B cell (primary cell): ENCODE measurements at regions not wholly inside any gene's neighbourhood (a gene's known extent, or its start where the extent isn't known, plus 50 kb on each side); places are given as distances from the start of the nearest gene placed in this dataset.

Experiments
- ATAC-seq: fragments of 200-7000 bp; cut with Tn5 transposase; one replicate; pipeline ENCODE4 v1.10.0; 2021; ENCODE audit warnings: low read depth, mild to moderate bottlenecking, moderate number of reproducible peaks, moderate library complexity
- CTCF ChIA-PET: fragments of 350-600 bp; sonication (Branson Sonifier 250); formaldehyde crosslinking; loops from one replicate; lab custom pipeline; 2021; ENCODE audit warnings: antibody characterized with exemption, inconsistent platforms; lab: Charles Lee
- POLR2A ChIA-PET: fragments of 350-600 bp; sonication (Branson Sonifier 250); formaldehyde crosslinking; loops from one replicate; lab custom pipeline; 2021; ENCODE audit warnings: antibody characterized with exemption; lab: Charles Lee
- DNase-seq: peaks from one replicate; pipeline ENCODE4 v3.0.0; 2013
- H2AFZ ChIP-seq: 2 replicates; pipeline ENCODE4 v1.6.1; 2012; ENCODE audit warnings: mild to moderate bottlenecking, low read depth, low read length; ENCODE audit not compliant: insufficient read depth, poor library complexity, severe bottlenecking
- H3K27ac ChIP-seq, 2 donors: 1 replicate in 1 of 2; 2 replicates in 1 of 2; pipeline ENCODE4 v1.5.1; 2012 to 2013; ENCODE audit warnings: low read length in 2 of 2, mild to moderate bottlenecking in 2 of 2, moderate library complexity in 1 of 2
- H3K27me3 ChIP-seq, 4 experiments: fragments of 200-600 bp in 1 of 4; sonication (generic) in 1 of 4; replicated peaks in 1 of 4; 1 replicate in 2 of 4; 2 replicates in 2 of 4; pipeline versions ENCODE4 v1.6.1 to v1.7.0; 2013 to 2016; ENCODE audit warnings: low read length in 3 of 4, mild to moderate bottlenecking in 2 of 4, mixed read lengths in 1 of 4, moderate library complexity in 1 of 4; ENCODE audit not compliant: insufficient read depth in 4 of 4, control insufficient read depth in 3 of 4; ENCODE audit errors: control extremely low read depth in 1 of 4
- H3K36me3 ChIP-seq, 2 experiments: replicated peaks in 1 of 2; 1 replicate in 1 of 2; 2 replicates in 1 of 2; pipeline versions ENCODE4 v1.6.1 to v1.7.1; 2013; ENCODE audit warnings: low read length in 1 of 2; ENCODE audit not compliant: insufficient read depth in 2 of 2, control insufficient read depth in 1 of 2; ENCODE audit errors: control extremely low read depth in 1 of 2, extremely low read depth in 1 of 2
- H3K4me1 ChIP-seq, 2 donors: fragments of 200-600 bp in 1 of 2; sonication (generic) in 1 of 2; 1 replicate in 1 of 2; 2 replicates in 1 of 2; pipeline versions ENCODE4 v1.5.1 to v1.6.1; 2013 to 2017; ENCODE audit warnings: low read length in 2 of 2; ENCODE audit not compliant: control insufficient read depth in 2 of 2, insufficient read depth in 2 of 2
- H3K4me2 ChIP-seq: replicated peaks from 2 replicates; pipeline ENCODE3; 2012; ENCODE audit warnings: mild to moderate bottlenecking, low read depth, low read length; ENCODE audit not compliant: poor library complexity, severe bottlenecking
- H3K4me3 ChIP-seq, 5 experiments: fragments of 200-600 bp in 1 of 5; sonication (generic) in 1 of 5; 1 replicate in 3 of 5; 2 replicates in 2 of 5; pipeline versions ENCODE4 v1.5.1 to v1.7.0; 2011 to 2016; ENCODE audit warnings: low read length in 4 of 5, mild to moderate bottlenecking in 4 of 5, low read depth in 2 of 5, control low read depth in 1 of 5, moderate library complexity in 1 of 5; ENCODE audit not compliant: insufficient read depth in 1 of 5; ENCODE audit errors: control extremely low read depth in 1 of 5, extremely low read depth in 1 of 5
- H3K79me2 ChIP-seq: fragments of 200-600 bp; sonication (generic); one replicate; pipeline ENCODE4 v1.6.0; 2016; ENCODE audit warnings: low read length; ENCODE audit not compliant: control insufficient read depth, insufficient read depth
- H3K9ac ChIP-seq: fragments of 200-600 bp; sonication (generic); 2 replicates; pipeline ENCODE4 v1.6.1; 2017; ENCODE audit warnings: mild to moderate bottlenecking, low read length, moderate library complexity
- H3K9me3 ChIP-seq, 3 donors: one replicate each; pipeline versions ENCODE4 v1.6.1 to v1.7.1; 2013; ENCODE audit warnings: low read length in 2 of 3; ENCODE audit not compliant: control insufficient read depth in 2 of 3, insufficient read depth in 1 of 3; ENCODE audit errors: control extremely low read depth in 1 of 3
- H4K20me1 ChIP-seq: 2 replicates; pipeline ENCODE4 v1.6.0; 2012; ENCODE audit warnings: mild to moderate bottlenecking, low read length; ENCODE audit not compliant: insufficient read depth, control insufficient read depth, poor library complexity, severe bottlenecking
- H3K27ac Mint-ChIP-seq: one replicate; pipeline ENCODE4 v1.8.0; 2021; ENCODE audit warnings: mixed read lengths
- H3K27me3 Mint-ChIP-seq: one replicate; pipeline ENCODE4 v1.8.0; 2021; ENCODE audit warnings: mixed read lengths
- H3K4me1 Mint-ChIP-seq: one replicate; pipeline ENCODE4 v1.8.0; 2021; ENCODE audit warnings: mixed read lengths
- H3K4me3 Mint-ChIP-seq: one replicate; pipeline ENCODE4 v1.8.0; 2021; ENCODE audit warnings: mixed read lengths
- H3K9me3 Mint-ChIP-seq: one replicate; pipeline ENCODE4 v1.8.0; 2022; ENCODE audit warnings: mixed read lengths; ENCODE audit not compliant: insufficient read depth
- CTCF ChIP-seq: fragments of 200-600 bp; IDR thresholded peaks from one replicate; pipeline ENCODE4 v1.8.0; 2022; ENCODE audit warnings: antibody characterized with exemption, mild to moderate bottlenecking
- EZH2 ChIP-seq: IDR thresholded peaks from 2 replicates; pipeline ENCODE4 v1.6.1; 2012; ENCODE audit warnings: borderline replicate concordance, low read depth, mild to moderate bottlenecking, moderate library complexity, low read length; ENCODE audit not compliant: insufficient read depth, poor library complexity, severe bottlenecking
- WGBS: methylation state at CpG from one replicate; pipeline ENCODE4 v1.1.5; 2013; ENCODE audit warnings: missing lambda C conversion rate; ENCODE audit not compliant: insufficient coverage; 5-methylcytosine and 5-hydroxymethylcytosine counted together
- intact Hi-C: fragments of 100-400 bp; cut with micrococcal nuclease; formaldehyde crosslinking; loops from one replicate; pipeline ENCODE4 v1.10.0; 2022

GRCh38 chr11:112519751-112520150, 259.1 kb upstream of the PLET1 start:
- Histone ChIP-seq H3K36me3 (no peaks in the 10 kb centered on the region), H3K4me3 (no peak overlapping the region), H3K4me2 (no peak overlapping the region), H2AFZ (no peak overlapping the region), H3K79me2 (no peaks in the 10 kb centered on the region), H3K9me3 (no peaks in the 10 kb centered on the region), H3K27ac (no peak overlapping the region), H3K27me3 (no peaks in the 10 kb centered on the region), H4K20me1 (no peaks in the 10 kb centered on the region), H3K9ac (no peak overlapping the region), H3K4me1 (no peaks in the 10 kb centered on the region)
- no peak for DNase-seq
- no peak overlapping the region for H3K27ac Mint-ChIP-seq
- no peak for ATAC-seq
- H3K4me1 Mint-ChIP-seq, result no peaks in the 10 kb centered on the region
- intact Hi-C loops, result no loop called here
- ChIA-PET POLR2A (no interaction called here), CTCF (no interaction called here)
- peaks cover 14% of the 10 kb centered on the region for H3K27me3 Mint-ChIP-seq
- H3K4me3 Mint-ChIP-seq, result no peak overlapping the region
- WGBS, result no CpG with 5 or more reads among the region's 5 CpGs
- no peaks in the 10 kb centered on the region for H3K9me3 Mint-ChIP-seq
- no peak for TF ChIP-seq EZH2
- TF ChIP-seq CTCF, result no peak

- POLR2A ChIA-PET, result no interaction called here
- ATAC-seq (no peak), DNase-seq (no peak)
- Mint-ChIP-seq H3K27me3 (peaks cover 14% of the 10 kb centered on the region), H3K9me3 (no peaks in the 10 kb centered on the region), H3K4me3 (no peak overlapping the region), H3K4me1 (no peaks in the 10 kb centered on the region), H3K27ac (no peak overlapping the region)
- intact Hi-C loops, result no loop called here
- no peak overlapping the region for H3K27ac ChIP-seq
- H3K79me2 ChIP-seq, result no peaks in the 10 kb centered on the region
- WGBS, result 50% methylated on average over 1 of the region's 2 CpGs
- H4K20me1 ChIP-seq, result no peaks in the 10 kb centered on the region
- no peak overlapping the region for H3K4me2 ChIP-seq
- no peak overlapping the region for H3K9ac ChIP-seq
- H2AFZ ChIP-seq, result no peak overlapping the region
- no peaks in the 10 kb centered on the region for H3K27me3 ChIP-seq
- no peaks in the 10 kb centered on the region for H3K4me1 ChIP-seq
- no peak for TF ChIP-seq EZH2
- TF ChIP-seq CTCF, result no peak
- CTCF ChIA-PET, result no interaction called here
- no peak overlapping the region for H3K4me3 ChIP-seq
- H3K36me3 ChIP-seq, result no peaks in the 10 kb centered on the region
- no peaks in the 10 kb centered on the region for H3K9me3 ChIP-seq
Measured at GRCh38 chr11:112520354-112520753, 259.7 kb upstream of the PLET1 start.
